ENCODE measurements at regions not wholly inside any gene's neighbourhood (a gene's known extent, or its start where the extent isn't known, plus 50 kb on each side); places are given as distances from the start of the nearest gene placed in this dataset.

DNA sequence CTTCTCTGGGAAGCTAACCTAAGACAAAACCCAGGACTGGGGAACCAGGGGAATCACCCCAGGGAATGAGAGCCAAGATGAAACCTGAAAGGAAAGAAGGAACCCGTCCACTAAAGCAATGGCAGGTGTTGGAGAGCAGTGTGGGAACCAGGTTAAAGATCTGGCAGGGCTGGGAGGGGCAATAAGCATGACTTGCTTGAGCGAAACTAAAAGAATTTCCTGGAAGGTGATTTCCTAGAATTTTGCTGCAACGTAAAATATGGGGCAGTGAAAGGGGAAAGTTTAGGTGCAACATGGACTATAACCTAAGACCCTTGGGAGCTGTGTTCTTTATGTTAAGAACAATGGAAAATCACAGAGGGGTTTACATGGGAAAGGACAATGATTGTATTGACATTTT is 126.2 kb upstream of the SSTR4 start:
- intact Hi-C loops (cut with micrococcal nuclease), result no loop called here
- H3K79me2 ChIP-seq (ENCODE audit: control insufficient read depth, insufficient read depth, low read length), result no peaks in the 10 kb centered on the region
- H3K9ac ChIP-seq (ENCODE audit: low read length), result no peak overlapping the region
- H3K9me3 ChIP-seq (ENCODE audit: control extremely low read depth in 1 of 3, control insufficient read depth in 2 of 3, insufficient read depth in 1 of 3, low read length in 2 of 3), result peaks cover 0 to 4% (median 0%) of the 10 kb centered on the region in 3 donors
- Mint-ChIP-seq H3K9me3 (ENCODE audit: insufficient read depth) (peaks cover 2% of the 10 kb centered on the region), H3K27ac (no peak overlapping the region), H3K4me3 (no peak overlapping the region), H3K27me3 (no peaks in the 10 kb centered on the region), H3K4me1 (no peaks in the 10 kb centered on the region)
- H2AFZ ChIP-seq (ENCODE audit: insufficient read depth, low read depth, low read length, poor library complexity, severe bottlenecking), result no peak overlapping the region
- CTCF ChIA-PET, result no interaction called here
- H4K20me1 ChIP-seq (ENCODE audit: control insufficient read depth, insufficient read depth, low read length, poor library complexity, severe bottlenecking), result no peaks in the 10 kb centered on the region
- H3K4me1 ChIP-seq (ENCODE audit: control insufficient read depth in 2 of 2, insufficient read depth in 2 of 2, low read length in 2 of 2), result no peaks in the 10 kb centered on the region
- DNase-seq, result no peak
- peaks cover 0 to 3% (median 0%) of the 10 kb centered on the region in 4 experiments for H3K27me3 ChIP-seq (replicated peaks in 1 of 4; ENCODE audit: control extremely low read depth in 1 of 4, control insufficient read depth in 3 of 4, insufficient read depth in 4 of 4, low read length in 3 of 4)
- no peak for ATAC-seq (ENCODE audit: low read depth)
- H3K4me2 ChIP-seq (replicated peaks; ENCODE audit: low read depth, low read length, poor library complexity, severe bottlenecking), result no peak overlapping the region
- no peak overlapping the region for H3K4me3 ChIP-seq (ENCODE audit: control extremely low read depth in 1 of 5, extremely low read depth in 1 of 5, insufficient read depth in 1 of 5, low read depth in 2 of 5, low read length in 4 of 5)
- no peak overlapping the region for H3K27ac ChIP-seq (ENCODE audit: low read length in 2 of 2)
- TF ChIP-seq, protein P1, sequence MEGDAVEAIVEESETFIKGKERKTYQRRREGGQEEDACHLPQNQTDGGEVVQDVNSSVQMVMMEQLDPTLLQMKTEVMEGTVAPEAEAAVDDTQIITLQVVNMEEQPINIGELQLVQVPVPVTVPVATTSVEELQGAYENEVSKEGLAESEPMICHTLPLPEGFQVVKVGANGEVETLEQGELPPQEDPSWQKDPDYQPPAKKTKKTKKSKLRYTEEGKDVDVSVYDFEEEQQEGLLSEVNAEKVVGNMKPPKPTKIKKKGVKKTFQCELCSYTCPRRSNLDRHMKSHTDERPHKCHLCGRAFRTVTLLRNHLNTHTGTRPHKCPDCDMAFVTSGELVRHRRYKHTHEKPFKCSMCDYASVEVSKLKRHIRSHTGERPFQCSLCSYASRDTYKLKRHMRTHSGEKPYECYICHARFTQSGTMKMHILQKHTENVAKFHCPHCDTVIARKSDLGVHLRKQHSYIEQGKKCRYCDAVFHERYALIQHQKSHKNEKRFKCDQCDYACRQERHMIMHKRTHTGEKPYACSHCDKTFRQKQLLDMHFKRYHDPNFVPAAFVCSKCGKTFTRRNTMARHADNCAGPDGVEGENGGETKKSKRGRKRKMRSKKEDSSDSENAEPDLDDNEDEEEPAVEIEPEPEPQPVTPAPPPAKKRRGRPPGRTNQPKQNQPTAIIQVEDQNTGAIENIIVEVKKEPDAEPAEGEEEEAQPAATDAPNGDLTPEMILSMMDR (IDR thresholded peaks at IDR 0.05), result no peak
- TF ChIP-seq EZH2 (IDR thresholded peaks at IDR 0.05; ENCODE audit: borderline replicate concordance, insufficient read depth, low read depth, low read length, poor library complexity, severe bottlenecking), result no peak
- no peaks in the 10 kb centered on the region for H3K36me3 ChIP-seq (replicated peaks in 1 of 2; ENCODE audit: control extremely low read depth in 1 of 2, control insufficient read depth in 1 of 2, extremely low read depth in 1 of 2, insufficient read depth in 2 of 2, low read length in 1 of 2)
- WGBS (ENCODE audit: insufficient coverage), result 80% methylated on average over 3 of the region's 3 CpGs
- POLR2A ChIA-PET, result no interaction called here

DNA sequence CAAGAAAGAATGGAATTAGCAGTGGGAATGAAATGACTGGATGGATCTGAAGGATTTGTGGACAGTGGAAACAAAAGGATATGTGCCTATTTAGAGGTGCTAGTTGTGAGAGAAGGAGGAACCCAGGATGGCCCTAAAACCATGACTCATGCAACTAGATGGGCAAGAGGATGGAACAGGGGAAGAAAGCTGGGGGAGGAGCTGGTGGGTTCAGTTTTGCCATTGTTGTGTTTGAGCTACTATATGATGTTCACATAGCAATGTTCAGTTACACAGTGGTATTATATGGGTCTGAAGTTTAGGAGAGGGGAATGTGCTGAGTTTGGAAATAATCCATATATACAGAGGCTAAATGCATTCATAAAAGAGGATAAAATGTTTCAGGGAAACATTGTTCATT is 125.7 kb upstream of the SSTR4 start:
- ATAC-seq (ENCODE audit: low read depth) (no peak), DNase-seq (no peak)
- no peaks in the 10 kb centered on the region for H4K20me1 ChIP-seq (ENCODE audit: control insufficient read depth, insufficient read depth, low read length, poor library complexity, severe bottlenecking)
- H2AFZ ChIP-seq (ENCODE audit: insufficient read depth, low read depth, low read length, poor library complexity, severe bottlenecking), result no peak overlapping the region
- POLR2A ChIA-PET, result no interaction called here
- TF ChIP-seq, protein P1 (IDR thresholded peaks at IDR 0.05), result no peak
- no peak for TF ChIP-seq EZH2 (IDR thresholded peaks at IDR 0.05; ENCODE audit: borderline replicate concordance, insufficient read depth, low read depth, low read length, poor library complexity, severe bottlenecking)
- peaks cover 0 to 3% (median 0%) of the 10 kb centered on the region in 4 experiments for H3K27me3 ChIP-seq (replicated peaks in 1 of 4; ENCODE audit: control extremely low read depth in 1 of 4, control insufficient read depth in 3 of 4, insufficient read depth in 4 of 4, low read length in 3 of 4)
- no peak overlapping the region for H3K4me3 Mint-ChIP-seq
- H3K27ac ChIP-seq (ENCODE audit: low read length in 2 of 2), result no peak overlapping the region
- H3K27ac Mint-ChIP-seq, result no peak overlapping the region
- CTCF ChIA-PET, result no interaction called here
- H3K36me3 ChIP-seq (replicated peaks in 1 of 2; ENCODE audit: control extremely low read depth in 1 of 2, control insufficient read depth in 1 of 2, extremely low read depth in 1 of 2, insufficient read depth in 2 of 2, low read length in 1 of 2), result no peaks in the 10 kb centered on the region
- H3K9me3 Mint-ChIP-seq (ENCODE audit: insufficient read depth), result peaks cover 2% of the 10 kb centered on the region
- H3K27me3 Mint-ChIP-seq, result no peaks in the 10 kb centered on the region
- no peaks in the 10 kb centered on the region for H3K4me1 ChIP-seq (ENCODE audit: control insufficient read depth in 2 of 2, insufficient read depth in 2 of 2, low read length in 2 of 2)
- no peak overlapping the region for H3K4me2 ChIP-seq (replicated peaks; ENCODE audit: low read depth, low read length, poor library complexity, severe bottlenecking)
- H3K9me3 ChIP-seq (ENCODE audit: control extremely low read depth in 1 of 3, control insufficient read depth in 2 of 3, insufficient read depth in 1 of 3, low read length in 2 of 3), result peaks cover 0 to 4% (median 0%) of the 10 kb centered on the region in 3 donors
- no peaks in the 10 kb centered on the region for H3K4me1 Mint-ChIP-seq
- intact Hi-C loops (cut with micrococcal nuclease), result no loop called here
- H3K9ac ChIP-seq (ENCODE audit: low read length), result no peak overlapping the region
- no peaks in the 10 kb centered on the region for H3K79me2 ChIP-seq (ENCODE audit: control insufficient read depth, insufficient read depth, low read length)
- H3K4me3 ChIP-seq (ENCODE audit: control extremely low read depth in 1 of 5, extremely low read depth in 1 of 5, insufficient read depth in 1 of 5, low read depth in 2 of 5, low read length in 4 of 5), result no peak overlapping the region
